ENCODE measurements at regions not wholly inside any gene's neighbourhood (a gene's known extent, or its start where the extent isn't known, plus 50 kb on each side); places are given as distances from the start of the nearest gene placed in this dataset.

GRCh38 chr2:60094450-60094929 is 459.0 kb downstream of the BCL11A start:
- Histone ChIP-seq H3K4me3 (replicated peaks; ENCODE audit: insufficient read depth, low read length) (no peak overlapping the region), H3K27ac (replicated peaks) (no peak overlapping the region), H3K27me3 (ENCODE audit: insufficient read depth, poor library complexity, severe bottlenecking) (no peaks in the 10 kb centered on the region)
- no peak for TF ChIP-seq CTCF (IDR thresholded peaks at IDR 0.05; ENCODE audit: insufficient read depth, low read length)
- TF ChIP-seq GABPA (IDR thresholded peaks at IDR 0.05; ENCODE audit: low read depth), result no peak
- TF ChIP-seq POLR2AphosphoS5 (IDR thresholded peaks at IDR 0.05; ENCODE audit: low read depth), result no peak
- no peak for DNase-seq (ENCODE audit: low read depth in 1 of 2, low spot score in 1 of 2)

GRCh38 chr2:60092781-60093180 is 460.7 kb downstream of the BCL11A start:
- Histone ChIP-seq H3K4me3 (replicated peaks; ENCODE audit: insufficient read depth, low read length) (no peak overlapping the region), H3K27ac (replicated peaks) (no peak overlapping the region), H3K27me3 (ENCODE audit: insufficient read depth, poor library complexity, severe bottlenecking) (no peaks in the 10 kb centered on the region)
- TF ChIP-seq SPI1 (IDR thresholded peaks at IDR 0.05; ENCODE audit: borderline replicate concordance, low read depth), result no peak
- TF ChIP-seq GABPA (IDR thresholded peaks at IDR 0.05; ENCODE audit: low read depth), result no peak
- DNase-seq (ENCODE audit: low read depth in 1 of 2, low spot score in 1 of 2), result no peak

- no peak overlapping the region for H3K27ac ChIP-seq (replicated peaks)
- H3K27me3 ChIP-seq (ENCODE audit: insufficient read depth, poor library complexity, severe bottlenecking), result no peaks in the 10 kb centered on the region
- TF ChIP-seq SPI1 (IDR thresholded peaks at IDR 0.05; ENCODE audit: borderline replicate concordance, low read depth) (no peak), GABPA (IDR thresholded peaks at IDR 0.05; ENCODE audit: low read depth) (no peak), CTCF (IDR thresholded peaks at IDR 0.05; ENCODE audit: insufficient read depth, low read length) (no peak), REST (IDR thresholded peaks at IDR 0.05; ENCODE audit: insufficient replicate concordance, low read depth) (no peak), POLR2AphosphoS5 (IDR thresholded peaks at IDR 0.05; ENCODE audit: low read depth) (no peak)
- H3K4me3 ChIP-seq (replicated peaks; ENCODE audit: insufficient read depth, low read length), result no peak overlapping the region
- no peak for DNase-seq (ENCODE audit: low read depth in 1 of 2, low spot score in 1 of 2)
Measured at GRCh38 chr2:60091894-60092293, 461.6 kb downstream of the BCL11A start.

GRCh38 chr2:60091266-60091665 is 462.2 kb downstream of the BCL11A start:
- Histone ChIP-seq H3K27ac (replicated peaks) (no peak overlapping the region), H3K4me3 (replicated peaks; ENCODE audit: insufficient read depth, low read length) (no peak overlapping the region), H3K27me3 (ENCODE audit: insufficient read depth, poor library complexity, severe bottlenecking) (no peaks in the 10 kb centered on the region)
- TF ChIP-seq POLR2AphosphoS5 (IDR thresholded peaks at IDR 0.05; ENCODE audit: low read depth) (no peak), REST (IDR thresholded peaks at IDR 0.05; ENCODE audit: insufficient replicate concordance, low read depth) (no peak), CTCF (IDR thresholded peaks at IDR 0.05; ENCODE audit: insufficient read depth, low read length) (no peak), SPI1 (IDR thresholded peaks at IDR 0.05; ENCODE audit: borderline replicate concordance, low read depth) (no peak), GABPA (IDR thresholded peaks at IDR 0.05; ENCODE audit: low read depth) (no peak)
- no peak for DNase-seq (ENCODE audit: low read depth in 1 of 2, low spot score in 1 of 2)

Measured in HL-60 (cell line).